Kidney epithelial cell (primary cell): ENCODE measurements at regions not wholly inside any gene's neighbourhood (a gene's known extent, or its start where the extent isn't known, plus 50 kb on each side); places are given as distances from the start of the nearest gene placed in this dataset.

Experiments used
- DNase-seq: peaks from one replicate; pipeline ENCODE4 v3.0.0-alpha.2; 2010; ENCODE audit warnings: low read depth
- H3K27me3 ChIP-seq: 2 replicates; pipeline ENCODE4 v1.6.0; 2011; ENCODE audit warnings: low read length; ENCODE audit not compliant: control insufficient read depth, insufficient read depth
- H3K36me3 ChIP-seq: 2 replicates; pipeline ENCODE4 v1.5.1; 2011; ENCODE audit warnings: low read length; ENCODE audit not compliant: control insufficient read depth, insufficient read depth
- H3K4me3 ChIP-seq: 2 replicates; pipeline ENCODE4 v1.5.1; 2011; ENCODE audit warnings: low read depth, mild to moderate bottlenecking, control low read depth, low read length
- CTCF ChIP-seq: IDR thresholded peaks from 2 replicates; pipeline ENCODE4 v1.5.1; 2011; ENCODE audit warnings: mild to moderate bottlenecking, moderate library complexity, low read length, control low read depth, inconsistent platforms; ENCODE audit not compliant: insufficient read depth, poor library complexity, severe bottlenecking

GRCh38 chr5:155430192-155430591 is 416.6 kb downstream of the KIF4B start:
- DNase-seq, result no peak
- H3K4me3 ChIP-seq, result no peak overlapping the region
- H3K36me3 ChIP-seq, result no peaks in the 10 kb centered on the region
- no peaks in the 10 kb centered on the region for H3K27me3 ChIP-seq
- no peak for TF ChIP-seq CTCF

- Histone ChIP-seq H3K4me3 (no peak overlapping the region), H3K36me3 (no peaks in the 10 kb centered on the region), H3K27me3 (no peaks in the 10 kb centered on the region)
- DNase-seq, result no peak
- TF ChIP-seq CTCF, result no peak
Observed at GRCh38 chr5:155434267-155434666, 420.7 kb downstream of the KIF4B start.

GRCh38 chr5:155434681-155435080 is 421.1 kb downstream of the KIF4B start:
- no peak for DNase-seq
- H3K4me3 ChIP-seq, result no peak overlapping the region
- no peak for TF ChIP-seq CTCF
- no peaks in the 10 kb centered on the region for H3K36me3 ChIP-seq
- H3K27me3 ChIP-seq, result no peaks in the 10 kb centered on the region

GRCh38 chr5:155441849-155442248 is 428.3 kb downstream of the KIF4B start:
- no peak for TF ChIP-seq CTCF
- DNase-seq, result no peak
- Histone ChIP-seq H3K4me3 (no peak overlapping the region), H3K36me3 (no peaks in the 10 kb centered on the region), H3K27me3 (no peaks in the 10 kb centered on the region)

- Histone ChIP-seq H3K27me3 (no peaks in the 10 kb centered on the region), H3K36me3 (no peaks in the 10 kb centered on the region), H3K4me3 (no peak overlapping the region)
- no peak for TF ChIP-seq CTCF
- no peak for DNase-seq
Observed at GRCh38 chr5:155451106-155451505, 437.6 kb downstream of the KIF4B start.

- no peak for DNase-seq
- H3K4me3 ChIP-seq, result no peak overlapping the region
- H3K36me3 ChIP-seq, result no peaks in the 10 kb centered on the region
- no peaks in the 10 kb centered on the region for H3K27me3 ChIP-seq
- TF ChIP-seq CTCF, result no peak
Observed at GRCh38 chr5:155455791-155456514, 442.4 kb downstream of the KIF4B start.
